ENCODE measurements at regions not wholly inside any gene's neighbourhood (a gene's known extent, or its start where the extent isn't known, plus 50 kb on each side); places are given as distances from the start of the nearest gene placed in this dataset.
A peak's percentile ranks its signal among the peaks of the same experiment; 100 is the strongest.

DNA sequence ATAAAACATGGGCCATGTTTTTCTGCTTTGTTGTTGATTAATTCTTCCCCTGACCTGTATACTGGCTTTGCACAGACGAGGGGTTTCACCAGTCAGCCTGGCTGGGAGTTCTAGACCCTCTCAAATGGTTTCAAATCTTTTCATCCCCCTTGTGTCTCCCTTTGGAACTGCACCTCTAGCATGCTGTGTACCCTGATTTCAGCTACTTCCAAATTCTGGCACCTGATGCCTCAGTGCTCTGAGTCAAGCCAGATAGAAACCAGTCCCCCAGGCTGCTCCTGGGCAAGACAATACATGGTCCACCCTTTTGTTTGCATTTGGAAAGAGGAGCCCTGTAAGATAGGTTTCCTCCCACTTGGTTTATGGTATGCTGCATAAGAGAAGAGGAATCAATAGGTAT lies 290.2 kb downstream of the BTBD3 start:
- TF ChIP-seq, protein P1, sequence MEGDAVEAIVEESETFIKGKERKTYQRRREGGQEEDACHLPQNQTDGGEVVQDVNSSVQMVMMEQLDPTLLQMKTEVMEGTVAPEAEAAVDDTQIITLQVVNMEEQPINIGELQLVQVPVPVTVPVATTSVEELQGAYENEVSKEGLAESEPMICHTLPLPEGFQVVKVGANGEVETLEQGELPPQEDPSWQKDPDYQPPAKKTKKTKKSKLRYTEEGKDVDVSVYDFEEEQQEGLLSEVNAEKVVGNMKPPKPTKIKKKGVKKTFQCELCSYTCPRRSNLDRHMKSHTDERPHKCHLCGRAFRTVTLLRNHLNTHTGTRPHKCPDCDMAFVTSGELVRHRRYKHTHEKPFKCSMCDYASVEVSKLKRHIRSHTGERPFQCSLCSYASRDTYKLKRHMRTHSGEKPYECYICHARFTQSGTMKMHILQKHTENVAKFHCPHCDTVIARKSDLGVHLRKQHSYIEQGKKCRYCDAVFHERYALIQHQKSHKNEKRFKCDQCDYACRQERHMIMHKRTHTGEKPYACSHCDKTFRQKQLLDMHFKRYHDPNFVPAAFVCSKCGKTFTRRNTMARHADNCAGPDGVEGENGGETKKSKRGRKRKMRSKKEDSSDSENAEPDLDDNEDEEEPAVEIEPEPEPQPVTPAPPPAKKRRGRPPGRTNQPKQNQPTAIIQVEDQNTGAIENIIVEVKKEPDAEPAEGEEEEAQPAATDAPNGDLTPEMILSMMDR (IDR thresholded peaks at IDR 0.05): peak in 2 of 3 experiments; percentile 21 to 44
- no peak for TF ChIP-seq POLR2A (IDR thresholded peaks at IDR 0.05; ENCODE audit: low read depth)
- no peak for TF ChIP-seq POLR2AphosphoS5 (IDR thresholded peaks at IDR 0.05)
